Stimulated activated CD8-positive, alpha-beta memory T cell treated with anti-CD3 and anti-CD28 coated beads, Interleukin-7, amount 100 ng/mL, for 48 hours (primary cell): ENCODE measurements at regions not wholly inside any gene's neighbourhood (a gene's known extent, or its start where the extent isn't known, plus 50 kb on each side); places are given as distances from the start of the nearest gene placed in this dataset.

ENCODE experiments used
- DNase-seq, 2 donors: peaks; one replicate each; pipeline ENCODE4 v3.0.0-alpha.2; 2020; ENCODE audit warnings: low read depth in 1 of 2; ENCODE audit errors: extremely low read depth in 1 of 2

- no peak for DNase-seq
Measured at GRCh38 chr9:16193066-16193465, 640.2 kb downstream of the CCDC171 start.

- no peak for DNase-seq
Measured at GRCh38 chr9:16196206-16196605, 643.4 kb downstream of the CCDC171 start.

- no peak for DNase-seq
Measured at GRCh38 chr9:16197578-16198370, 644.9 kb downstream of the CCDC171 start.

GRCh38 chr9:16198996-16199395 is 646.2 kb downstream of the CCDC171 start:
- DNase-seq: no peak

- no peak for DNase-seq
Measured at GRCh38 chr9:16202221-16202620, 649.4 kb downstream of the CCDC171 start.

- no peak for DNase-seq
Measured at GRCh38 chr9:16202914-16203728, 650.3 kb downstream of the CCDC171 start.

GRCh38 chr9:16203729-16204573 is 651.1 kb downstream of the CCDC171 start:
- DNase-seq: no peak

GRCh38 chr9:16205455-16205854 is 652.6 kb downstream of the CCDC171 start:
- no peak for DNase-seq

GRCh38 chr9:16206518-16206917 is 653.7 kb downstream of the CCDC171 start:
- DNase-seq: no peak

- no peak for DNase-seq
Measured at GRCh38 chr9:16207161-16207560, 654.3 kb downstream of the CCDC171 start.

- no peak for DNase-seq
Measured at GRCh38 chr9:16210440-16210839, 657.6 kb downstream of the CCDC171 start.

- DNase-seq: no peak
Measured at GRCh38 chr9:16211946-16212345, 658.5 kb downstream of the BNC2 start.

GRCh38 chr9:16213781-16214515 is 656.5 kb downstream of the BNC2 start:
- DNase-seq: no peak

GRCh38 chr9:16214677-16215352 is 655.7 kb downstream of the BNC2 start:
- no peak for DNase-seq

GRCh38 chr9:16215353-16215680 is 655.2 kb downstream of the BNC2 start:
- no peak for DNase-seq

- DNase-seq: no peak
Measured at GRCh38 chr9:16217943-16218701, 652.3 kb downstream of the BNC2 start.

- no peak for DNase-seq
Measured at GRCh38 chr9:16221366-16221765, 649.1 kb downstream of the BNC2 start.

GRCh38 chr9:16221822-16222547 is 648.5 kb downstream of the BNC2 start:
- no peak for DNase-seq
